ENCODE measurements at regions not wholly inside any gene's neighbourhood (a gene's known extent, or its start where the extent isn't known, plus 50 kb on each side); places are given as distances from the start of the nearest gene placed in this dataset.

DNA sequence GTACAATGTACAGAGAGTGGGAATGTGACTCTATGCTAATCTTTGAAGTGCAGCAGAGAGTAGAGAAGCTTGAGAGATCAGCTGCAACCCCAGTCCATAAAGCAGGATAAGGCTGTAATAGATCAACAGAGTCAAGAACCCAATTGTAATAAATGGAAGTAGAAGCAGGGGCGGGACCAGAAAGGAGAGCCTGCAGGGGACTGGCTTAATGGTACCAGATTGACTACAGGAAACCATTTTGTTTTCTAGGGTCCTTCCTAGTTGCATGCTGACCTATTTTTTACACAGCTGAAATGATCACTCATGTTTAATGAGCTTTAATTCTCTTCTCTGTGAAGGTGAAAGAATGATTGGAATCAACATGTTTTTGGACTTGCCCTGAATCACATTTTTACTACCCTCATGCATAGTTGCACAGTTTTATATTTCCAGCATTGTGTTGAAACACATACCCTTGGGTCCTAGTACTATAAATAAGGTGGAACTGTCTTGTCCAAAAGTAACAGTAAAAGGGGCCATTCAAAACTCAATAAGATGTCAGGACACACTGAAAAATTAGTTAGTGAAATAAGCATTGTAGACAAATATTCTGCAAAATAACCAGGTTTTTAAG, 69.8 kb downstream of the GPR88 start:
- no peak overlapping the region for H3K27ac Mint-ChIP-seq
- H3K4me3 Mint-ChIP-seq: no peak overlapping the region
- no peaks in the 10 kb centered on the region for H3K4me1 ChIP-seq (ENCODE audit: control insufficient read depth in 1 of 2, extremely low read depth in 1 of 2, insufficient read depth in 2 of 2, low read length in 2 of 2)
- H3K27me3 ChIP-seq (replicated peaks in 1 of 2; ENCODE audit: control insufficient read depth in 2 of 2, extremely low read depth in 1 of 2, insufficient read depth in 2 of 2, low read length in 1 of 2): peaks cover 0 to 2% of the 10 kb centered on the region in 2 experiments
- H3K4me1 Mint-ChIP-seq: no peaks in the 10 kb centered on the region
- no CpG with 5 or more reads among the region's 1 CpG for WGBS (ENCODE audit: insufficient coverage)
- DNase-seq (no peak), ATAC-seq (replicated peaks in 1 of 4) (no peak)
- CTCF ChIA-PET: interaction anchor here in 1 of 2 donors (1.4 kb wide), 1 partner anchor 261 kb away, joined by 5 read pairs; no protein-coding TSS in a partner anchor
- H3K27ac ChIP-seq (ENCODE audit: low read length): no peak overlapping the region
- no peak overlapping the region for H3K4me3 ChIP-seq (ENCODE audit: control insufficient read depth in 1 of 2, extremely low read depth in 1 of 2, low read length in 1 of 2)
- no peaks in the 10 kb centered on the region for H3K36me3 ChIP-seq (ENCODE audit: control insufficient read depth in 2 of 2, extremely low read depth in 1 of 2, insufficient read depth in 1 of 2, low read length in 1 of 2)
- peaks cover 3% of the 10 kb centered on the region for H3K36me3 Mint-ChIP-seq
- peaks cover 20 to 21% of the 10 kb centered on the region in 2 donors for H3K27me3 Mint-ChIP-seq
- POLR2A ChIA-PET: no interaction called here
- H3K9me3 ChIP-seq: no peaks in the 10 kb centered on the region
- H3K9me3 Mint-ChIP-seq: peaks cover 0 to 15% (median 9%) of the 10 kb centered on the region in 3 donors

DNA sequence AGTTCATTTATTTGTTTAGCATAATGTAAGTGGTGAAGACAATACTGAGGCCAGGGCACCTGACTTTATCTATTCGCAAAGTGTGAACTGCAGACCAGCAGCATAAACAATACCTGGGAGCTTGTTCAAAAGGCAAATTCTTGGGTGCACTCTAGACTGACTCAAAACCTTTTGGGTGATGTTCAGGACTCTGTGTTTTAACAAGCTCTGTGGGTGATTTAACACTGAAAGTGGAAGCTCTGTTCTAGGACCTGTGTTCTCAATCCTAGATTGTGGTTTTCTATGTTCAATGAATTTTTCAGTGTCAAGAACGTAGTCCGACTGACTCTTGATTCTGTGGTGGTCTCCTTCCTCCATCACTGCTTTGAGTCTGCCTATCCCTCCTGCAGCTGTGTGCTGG, 71.9 kb downstream of the GPR88 start:
- no peak overlapping the region for H3K27ac ChIP-seq (ENCODE audit: low read length)
- Mint-ChIP-seq H3K36me3 (no peaks in the 10 kb centered on the region), H3K4me3 (no peak overlapping the region), H3K9me3 (peaks cover 0 to 5% (median 4%) of the 10 kb centered on the region in 3 donors), H3K4me1 (peaks cover 15 to 17% (median 17%) of the 10 kb centered on the region in 3 donors), H3K27me3 (peaks cover 15% of the 10 kb centered on the region in 2 donors), H3K27ac (no peak overlapping the region)
- H3K27me3 ChIP-seq (replicated peaks in 1 of 2; ENCODE audit: control insufficient read depth in 2 of 2, extremely low read depth in 1 of 2, insufficient read depth in 2 of 2, low read length in 1 of 2): no peaks in the 10 kb centered on the region
- ATAC-seq (replicated peaks in 1 of 4): no peak
- DNase-seq: no peak
- CTCF ChIA-PET: no interaction called here
- WGBS (ENCODE audit: insufficient coverage): 77% methylated on average over 3 of the region's 3 CpGs
- H3K4me1 ChIP-seq (ENCODE audit: control insufficient read depth in 1 of 2, extremely low read depth in 1 of 2, insufficient read depth in 2 of 2, low read length in 2 of 2): peaks cover 8% of the 10 kb centered on the region in 2 experiments
- H3K4me3 ChIP-seq (ENCODE audit: control insufficient read depth in 1 of 2, extremely low read depth in 1 of 2, low read length in 1 of 2): no peak overlapping the region
- POLR2A ChIA-PET: no interaction called here
- no peaks in the 10 kb centered on the region for H3K36me3 ChIP-seq (ENCODE audit: control insufficient read depth in 2 of 2, extremely low read depth in 1 of 2, insufficient read depth in 1 of 2, low read length in 1 of 2)
- no peaks in the 10 kb centered on the region for H3K9me3 ChIP-seq

GRCh38 chr1:100611086-100611485, 73.1 kb downstream of the GPR88 start:
- Mint-ChIP-seq H3K36me3 (no peaks in the 10 kb centered on the region), H3K27ac (no peak overlapping the region), H3K27me3 (peaks cover 5 to 6% of the 10 kb centered on the region in 2 donors), H3K4me3 (no peak overlapping the region), H3K4me1 (peaks cover 18 to 23% (median 19%) of the 10 kb centered on the region in 3 donors), H3K9me3 (no peaks in the 10 kb centered on the region)
- DNase-seq (no peak), ATAC-seq (replicated peaks in 1 of 4) (no peak)
- Histone ChIP-seq H3K27me3 (replicated peaks in 1 of 2; ENCODE audit: control insufficient read depth in 2 of 2, extremely low read depth in 1 of 2, insufficient read depth in 2 of 2, low read length in 1 of 2) (no peaks in the 10 kb centered on the region), H3K9me3 (no peaks in the 10 kb centered on the region), H3K4me3 (ENCODE audit: control insufficient read depth in 1 of 2, extremely low read depth in 1 of 2, low read length in 1 of 2) (no peak overlapping the region), H3K27ac (ENCODE audit: low read length) (no peak overlapping the region), H3K36me3 (ENCODE audit: control insufficient read depth in 2 of 2, extremely low read depth in 1 of 2, insufficient read depth in 1 of 2, low read length in 1 of 2) (no peaks in the 10 kb centered on the region), H3K4me1 (ENCODE audit: control insufficient read depth in 1 of 2, extremely low read depth in 1 of 2, insufficient read depth in 2 of 2, low read length in 2 of 2) (peaks cover 8 to 10% of the 10 kb centered on the region in 2 experiments)
- POLR2A ChIA-PET: no interaction called here
- CTCF ChIA-PET: no interaction called here
- WGBS (ENCODE audit: insufficient coverage): no CpG with 5 or more reads among the region's 3 CpGs

DNA sequence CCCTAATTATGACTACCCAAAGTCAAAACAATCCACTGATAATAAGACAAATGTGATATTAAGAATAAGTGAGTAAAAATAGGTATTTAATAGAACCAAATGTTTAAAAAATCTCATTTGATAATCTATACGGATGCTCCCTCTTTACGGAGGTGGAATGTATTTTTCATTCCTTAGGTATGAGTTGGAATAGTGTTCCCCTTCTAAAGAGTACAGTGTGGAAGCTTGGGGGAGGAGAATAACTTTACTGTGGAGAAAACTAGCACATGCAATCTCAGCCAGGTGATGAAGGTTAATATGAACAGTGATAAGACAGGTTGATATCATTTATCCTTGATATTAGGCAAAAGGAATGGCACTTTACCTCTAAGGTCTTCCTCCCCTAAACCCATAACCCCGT, 74.6 kb downstream of the GPR88 start:
- Histone ChIP-seq H3K36me3 (ENCODE audit: control insufficient read depth in 2 of 2, extremely low read depth in 1 of 2, insufficient read depth in 1 of 2, low read length in 1 of 2) (no peaks in the 10 kb centered on the region), H3K4me1 (ENCODE audit: control insufficient read depth in 1 of 2, extremely low read depth in 1 of 2, insufficient read depth in 2 of 2, low read length in 2 of 2) (peaks cover 8 to 10% of the 10 kb centered on the region in 2 experiments), H3K4me3 (ENCODE audit: control insufficient read depth in 1 of 2, extremely low read depth in 1 of 2, low read length in 1 of 2) (no peak overlapping the region), H3K9me3 (no peaks in the 10 kb centered on the region), H3K27ac (ENCODE audit: low read length) (no peak overlapping the region), H3K27me3 (replicated peaks in 1 of 2; ENCODE audit: control insufficient read depth in 2 of 2, extremely low read depth in 1 of 2, insufficient read depth in 2 of 2, low read length in 1 of 2) (no peaks in the 10 kb centered on the region)
- Mint-ChIP-seq H3K9me3 (no peaks in the 10 kb centered on the region), H3K4me3 (no peak overlapping the region), H3K27ac (no peak overlapping the region), H3K4me1 (peaks cover 18 to 23% (median 19%) of the 10 kb centered on the region in 3 donors), H3K36me3 (no peaks in the 10 kb centered on the region), H3K27me3 (no peaks in the 10 kb centered on the region)
- ChIA-PET POLR2A (no interaction called here), CTCF (no interaction called here)
- no CpG with 5 or more reads among the region's 3 CpGs for WGBS (ENCODE audit: insufficient coverage)
- DNase-seq: no peak
- no peak for ATAC-seq (replicated peaks in 1 of 4)

DNA sequence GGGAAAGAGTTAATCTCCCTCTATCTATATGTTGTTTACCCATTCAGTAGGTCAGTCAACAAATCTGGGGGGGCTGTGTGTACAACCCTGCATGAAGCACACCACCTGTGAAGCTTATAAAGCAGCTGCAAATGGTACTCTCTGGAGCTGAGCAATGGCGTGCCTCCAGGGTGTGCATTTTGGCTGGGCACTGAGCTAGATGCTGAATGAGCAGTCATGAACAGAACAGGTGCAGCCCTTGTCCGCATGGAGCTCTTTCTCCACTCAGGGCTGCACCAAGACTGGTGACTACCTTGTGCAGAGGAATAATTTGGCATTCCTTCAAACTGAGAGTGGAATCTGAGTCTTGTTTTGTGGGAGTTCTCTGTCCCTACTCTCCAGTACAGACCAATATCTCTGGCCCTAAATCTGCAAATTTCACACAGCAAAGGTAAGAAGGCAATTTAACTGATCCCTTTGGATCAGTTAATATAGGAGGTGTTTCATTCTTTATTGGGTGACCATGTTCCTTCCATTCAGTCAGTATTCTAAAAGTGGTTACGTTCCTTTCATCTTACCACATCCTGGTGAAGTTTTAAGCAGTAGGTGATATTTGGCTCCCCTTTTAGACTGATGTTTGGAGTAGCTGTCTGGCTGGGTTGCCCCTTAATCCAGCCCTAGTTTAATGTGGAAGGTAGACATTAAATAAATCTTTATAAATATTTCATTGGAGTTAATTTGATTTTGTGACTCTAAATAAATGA, 76.0 kb downstream of the GPR88 start:
- Mint-ChIP-seq H3K36me3 (no peaks in the 10 kb centered on the region), H3K27me3 (peaks cover 2 to 5% of the 10 kb centered on the region in 2 donors), H3K4me1 (peaks cover 18 to 23% (median 19%) of the 10 kb centered on the region in 3 donors), H3K4me3 (peak overlapping the region in 1 of 3 donors; percentile 32), H3K27ac (no peak overlapping the region), H3K9me3 (no peaks in the 10 kb centered on the region)
- no peak overlapping the region for H3K4me3 ChIP-seq (ENCODE audit: control insufficient read depth in 1 of 2, extremely low read depth in 1 of 2, low read length in 1 of 2)
- CTCF ChIA-PET: interaction anchor here in 1 of 2 donors (0.8 to 1.0 kb wide), 2 partner anchors 255 to 743 kb away, joined by 3 to 4 read pairs; no protein-coding TSS in a partner anchor
- peak in 3 of 4 experiments; percentile 75 to 87 (median 78) for ATAC-seq (replicated peaks in 1 of 4)
- H3K36me3 ChIP-seq (ENCODE audit: control insufficient read depth in 2 of 2, extremely low read depth in 1 of 2, insufficient read depth in 1 of 2, low read length in 1 of 2): no peaks in the 10 kb centered on the region
- no peaks in the 10 kb centered on the region for H3K27me3 ChIP-seq (replicated peaks in 1 of 2; ENCODE audit: control insufficient read depth in 2 of 2, extremely low read depth in 1 of 2, insufficient read depth in 2 of 2, low read length in 1 of 2)
- no peak overlapping the region for H3K27ac ChIP-seq (ENCODE audit: low read length)
- POLR2A ChIA-PET: no interaction called here
- peak in 1 of 35 experiments; percentile 40 for DNase-seq
- peaks cover 8 to 10% of the 10 kb centered on the region in 2 experiments for H3K4me1 ChIP-seq (ENCODE audit: control insufficient read depth in 1 of 2, extremely low read depth in 1 of 2, insufficient read depth in 2 of 2, low read length in 2 of 2)
- H3K9me3 ChIP-seq: no peaks in the 10 kb centered on the region
- WGBS (ENCODE audit: insufficient coverage): 83% methylated on average over 1 of the region's 3 CpGs

DNA sequence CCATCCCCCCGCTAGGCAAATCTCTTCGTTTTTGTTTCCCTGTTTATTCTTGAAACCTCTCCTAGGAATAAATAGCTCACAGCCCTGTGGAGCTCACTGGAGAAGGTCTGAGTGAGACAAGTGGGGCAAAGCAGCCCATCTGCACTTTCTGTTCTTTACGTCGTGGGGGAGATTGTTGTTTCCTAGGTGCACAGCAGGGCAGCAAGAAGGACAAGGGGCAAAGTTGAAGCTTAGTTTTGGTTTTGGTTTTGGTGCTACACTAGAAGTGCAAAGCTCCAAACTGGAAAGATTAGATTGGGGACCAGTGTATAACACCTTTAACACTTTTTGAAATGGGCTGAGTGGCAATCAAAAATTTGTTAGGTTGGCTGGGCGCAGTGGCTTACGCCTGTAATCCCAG, 76.6 kb downstream of the GPR88 start:
- peak in 1 of 35 experiments; percentile 9 for DNase-seq

More for the DNA sequence above, 76.6 kb downstream of the GPR88 start:
- ATAC-seq (replicated peaks in 1 of 4): peak in 3 of 4 experiments; percentile 17 to 47 (median 28)
- ChIA-PET CTCF (interaction anchor here in 1 of 2 donors (0.8 to 1.0 kb wide), 2 partner anchors 254 to 743 kb away, joined by 3 to 4 read pairs; no protein-coding TSS in a partner anchor), POLR2A (no interaction called here)
- Histone ChIP-seq H3K9me3 (no peaks in the 10 kb centered on the region), H3K36me3 (ENCODE audit: control insufficient read depth in 2 of 2, extremely low read depth in 1 of 2, insufficient read depth in 1 of 2, low read length in 1 of 2) (no peaks in the 10 kb centered on the region), H3K4me1 (ENCODE audit: control insufficient read depth in 1 of 2, extremely low read depth in 1 of 2, insufficient read depth in 2 of 2, low read length in 2 of 2) (peaks cover 8 to 10% of the 10 kb centered on the region in 2 experiments), H3K27me3 (replicated peaks in 1 of 2; ENCODE audit: control insufficient read depth in 2 of 2, extremely low read depth in 1 of 2, insufficient read depth in 2 of 2, low read length in 1 of 2) (no peaks in the 10 kb centered on the region), H3K4me3 (ENCODE audit: control insufficient read depth in 1 of 2, extremely low read depth in 1 of 2, low read length in 1 of 2) (no peak overlapping the region), H3K27ac (ENCODE audit: low read length) (no peak overlapping the region)
- WGBS (ENCODE audit: insufficient coverage): 61% methylated on average over 4 of the region's 6 CpGs
- Mint-ChIP-seq H3K27me3 (peaks cover 2 to 6% of the 10 kb centered on the region in 2 donors), H3K36me3 (no peaks in the 10 kb centered on the region), H3K4me1 (peaks cover 18 to 23% (median 19%) of the 10 kb centered on the region in 3 donors), H3K9me3 (no peaks in the 10 kb centered on the region), H3K27ac (peak overlapping the region in 1 of 2 donors; percentile 42), H3K4me3 (peak overlapping the region; percentile 31 to 55 (median 32))

Data from T-cell (primary cell).